HG03066 (cell line): ENCODE measurements at regions not wholly inside any gene's neighbourhood (a gene's known extent, or its start where the extent isn't known, plus 50 kb on each side); places are given as distances from the start of the nearest gene placed in this dataset.
"Not testable (repeated sequence)": the region's sequence is repeated elsewhere in the genome, so short reads cannot be mapped to it uniquely, and the experiment has no call there.

Experiments used
- ATAC-seq: cut with Tn5 transposase; IDR thresholded peaks from one replicate; pipeline ENCODE4 v1.9.1; 2021; ENCODE audit warnings: low read depth; ENCODE audit not compliant: unreplicated experiment

- ATAC-seq = not testable (repeated sequence)
Measured at GRCh38 chr17:20681746-20682722, 102.5 kb downstream of the CDRT15L2 start.

- not testable (repeated sequence) for ATAC-seq
Measured at GRCh38 chr17:20683651-20684229, 104.2 kb downstream of the CDRT15L2 start.

GRCh38 chr17:20684975-20685374 lies 105.5 kb downstream of the CDRT15L2 start:
- ATAC-seq = not testable (repeated sequence)

- not testable (repeated sequence) for ATAC-seq
Measured at GRCh38 chr17:20687584-20687983, 108.1 kb downstream of the CDRT15L2 start.

- ATAC-seq = not testable (repeated sequence)
Measured at GRCh38 chr17:20689170-20689749, 109.7 kb downstream of the CDRT15L2 start.

GRCh38 chr17:20692706-20693105 lies 113.2 kb downstream of the CDRT15L2 start:
- not testable (repeated sequence) for ATAC-seq

GRCh38 chr17:20695871-20696270 lies 116.3 kb downstream of the CDRT15L2 start:
- not testable (repeated sequence) for ATAC-seq

- peak; percentile 95 for ATAC-seq
Measured at GRCh38 chr17:20698463-20699206, 119.1 kb downstream of the CDRT15L2 start.

GRCh38 chr17:20700528-20700927 lies 121.0 kb downstream of the CDRT15L2 start:
- ATAC-seq = not testable (repeated sequence)

GRCh38 chr17:20701366-20701765 lies 121.8 kb downstream of the CDRT15L2 start:
- not testable (repeated sequence) for ATAC-seq

- ATAC-seq = no peak
Measured at GRCh38 chr17:20702692-20703091, 123.2 kb downstream of the CDRT15L2 start.

- ATAC-seq = no peak
Measured at GRCh38 chr17:20703781-20704180, 124.3 kb downstream of the CDRT15L2 start.

GRCh38 chr17:20705186-20705585 lies 125.7 kb downstream of the CDRT15L2 start:
- ATAC-seq = not testable (repeated sequence)

- ATAC-seq = no peak
Measured at GRCh38 chr17:20706751-20707373, 127.3 kb downstream of the CDRT15L2 start.

GRCh38 chr17:20708821-20709220 lies 129.3 kb downstream of the CDRT15L2 start:
- ATAC-seq = not testable (repeated sequence)

GRCh38 chr17:20716481-20716880 lies 137.0 kb downstream of the CDRT15L2 start:
- ATAC-seq = not testable (repeated sequence)

- ATAC-seq = no peak
Measured at GRCh38 chr17:20721171-20721570, 141.6 kb downstream of the CDRT15L2 start.

- not testable (repeated sequence) for ATAC-seq
Measured at GRCh38 chr17:20724391-20724790, 144.9 kb downstream of the CDRT15L2 start.

- not testable (repeated sequence) for ATAC-seq
Measured at GRCh38 chr17:20727201-20727600, 147.7 kb downstream of the CDRT15L2 start.

GRCh38 chr17:20728181-20728580 lies 148.7 kb downstream of the CDRT15L2 start:
- ATAC-seq = no peak
